SK-N-SH (cell line): ENCODE measurements at regions not wholly inside any gene's neighbourhood (a gene's known extent, or its start where the extent isn't known, plus 50 kb on each side); places are given as distances from the start of the nearest gene placed in this dataset.
"Not testable (repeated sequence)": the region's sequence is repeated elsewhere in the genome, so short reads cannot be mapped to it uniquely, and the experiment has no call there.

Experiments used
- CTCF ChIA-PET: fragments of 300-600, 350-600 bp; formaldehyde crosslinking; extraction: SDS; loops from one replicate; lab custom pipeline; 2021; lab: Yijun Ruan, JAX
- POLR2A ChIA-PET: fragments of 350-600 bp; sonication (Branson Sonifier 250); formaldehyde crosslinking; extraction: SDS; loops from one replicate; lab custom pipeline; 2020; ENCODE audit warnings: antibody characterized with exemption, inconsistent platforms; lab: Yijun Ruan, JAX
- DNase-seq: peaks from one replicate; pipeline ENCODE4 v3.0.0; 2012
- H2AFZ ChIP-seq: fragments of 200-600 bp; sonication (generic); 2 replicates; pipeline ENCODE4 v1.8.1; 2016; ENCODE audit warnings: antibody characterized with exemption, mild to moderate bottlenecking, low read depth
- H3F3A ChIP-seq: fragments of 200-600 bp; sonication (generic); replicated peaks from 2 replicates; pipeline ENCODE3; 2016; ENCODE audit warnings: antibody characterized with exemption, mild to moderate bottlenecking; ENCODE audit not compliant: insufficient read depth
- H3K27ac ChIP-seq, 2 experiments: fragments of 200-500 bp in 1 of 2; fragments of 200-600 bp in 1 of 2; sonication (Bioruptor generic) in 1 of 2; sonication (generic), shearing (Covaris generic) in 1 of 2; 2 replicates each; pipeline versions ENCODE4 v1.5.1 to v1.6.1; 2014 to 2016; ENCODE audit warnings: low read depth in 2 of 2, inconsistent platforms in 1 of 2, low read length in 1 of 2, mild to moderate bottlenecking in 1 of 2, mixed read lengths in 1 of 2
- H3K27me3 ChIP-seq: fragments of 200-600 bp; sonication (generic), shearing (Covaris generic); 2 replicates; pipeline ENCODE4 v1.6.1; 2016; ENCODE audit warnings: mixed run types; ENCODE audit not compliant: insufficient read depth
- H3K36me3 ChIP-seq, 2 experiments: fragments of 200-500 bp in 1 of 2; fragments of 200-600 bp in 1 of 2; sonication (Bioruptor generic) in 1 of 2; sonication (generic) in 1 of 2; replicated peaks in 1 of 2; 2 replicates each; pipeline versions ENCODE3 to v1.5.1; 2014 to 2016; ENCODE audit warnings: low read length in 1 of 2, mild to moderate bottlenecking in 1 of 2; ENCODE audit not compliant: insufficient read depth in 2 of 2, control insufficient read depth in 1 of 2
- H3K4me1 ChIP-seq, 2 experiments: fragments of 200-500 bp in 1 of 2; fragments of 200-600 bp in 1 of 2; sonication (Bioruptor generic) in 1 of 2; sonication (generic), shearing (Covaris generic) in 1 of 2; 2 replicates each; pipeline versions ENCODE4 v1.5.1 to v1.6.1; 2014 to 2016; ENCODE audit warnings: low read depth in 1 of 2, low read length in 1 of 2, mixed run types in 1 of 2; ENCODE audit not compliant: insufficient read depth in 2 of 2, control insufficient read depth in 1 of 2
- H3K4me2 ChIP-seq: fragments of 200-600 bp; sonication (generic), shearing (Covaris generic); 2 replicates; pipeline ENCODE4 v1.6.1; 2017; ENCODE audit warnings: mixed run types
- H3K4me3 ChIP-seq, 2 experiments: fragments of 200-500 bp in 1 of 2; fragments of 200-600 bp in 1 of 2; sonication (Bioruptor generic) in 1 of 2; sonication (generic), shearing (Covaris generic) in 1 of 2; 2 replicates each; pipeline versions ENCODE4 v1.5.1 to v1.8.1; 2014 to 2016; ENCODE audit warnings: low read depth in 2 of 2, inconsistent platforms in 1 of 2, low read length in 1 of 2, mild to moderate bottlenecking in 1 of 2, mixed read lengths in 1 of 2, moderate library complexity in 1 of 2
- H3K79me2 ChIP-seq: fragments of 200-600 bp; sonication (generic); 2 replicates; pipeline ENCODE4 v1.8.1; 2017; ENCODE audit warnings: mild to moderate bottlenecking; ENCODE audit not compliant: insufficient read depth
- H3K9ac ChIP-seq: fragments of 200-600 bp; sonication (generic); 2 replicates; pipeline ENCODE4 v1.6.1; 2017; ENCODE audit warnings: mixed run types
- H3K9me2 ChIP-seq: fragments of 200-600 bp; sonication (generic); 2 replicates; pipeline ENCODE4 v1.6.1; 2017; ENCODE audit warnings: mixed run types
- H3K9me3 ChIP-seq: fragments of 200-600 bp; sonication (generic); 2 replicates; pipeline ENCODE4 v1.6.1; 2017; ENCODE audit warnings: mixed run types, mild to moderate bottlenecking, moderate library complexity
- H4K20me1 ChIP-seq: fragments of 200-600 bp; sonication (generic); 2 replicates; pipeline ENCODE4 v1.6.1; 2017; ENCODE audit warnings: mild to moderate bottlenecking, mixed run types; ENCODE audit not compliant: insufficient read depth
- ELF1 ChIP-seq: IDR thresholded peaks from 2 replicates; pipeline ENCODE4 v1.4.0; 2012
- FOXM1 ChIP-seq: IDR thresholded peaks from 2 replicates; pipeline ENCODE4 v1.4.0; 2012; ENCODE audit warnings: low read depth, mild to moderate bottlenecking
- GATA2 ChIP-seq: sonication (generic); formaldehyde crosslinking; IDR thresholded peaks from 2 replicates; pipeline ENCODE4 v1.5.0; 2020; ENCODE audit warnings: mild to moderate bottlenecking, missing genetic modification reagents
- MAX ChIP-seq: IDR thresholded peaks from 2 replicates; pipeline ENCODE4 v1.4.0; 2012; ENCODE audit warnings: low read depth
- POLR2AphosphoS5 ChIP-seq: IDR thresholded peaks from 2 replicates; pipeline ENCODE4 v1.6.1; 2012; ENCODE audit warnings: low read depth, low read length
- RAD21 ChIP-seq: IDR thresholded peaks from 2 replicates; pipeline ENCODE4 v1.6.1; 2012; ENCODE audit warnings: mild to moderate bottlenecking, low read length
- USF2 ChIP-seq: fragments of 150-350 bp; IDR thresholded peaks from 2 replicates; pipeline ENCODE4 v1.6.1; 2017; ENCODE audit warnings: antibody characterized with exemption, low read length, low read depth, borderline replicate concordance
- WGBS: methylation state at CpG from one replicate; pipeline ENCODE4 v1.1.6; 2017; ENCODE audit warnings: low lambda C conversion rate; 5-methylcytosine and 5-hydroxymethylcytosine counted together

- Histone ChIP-seq H3K27me3 (peaks cover 7% of the 10 kb centered on the region; the same call in 1 of the 2 replicates), H3K79me2 (no peaks in the 10 kb centered on the region), H3K4me3 (no peak overlapping the region), H3K9me3 (no peaks in the 10 kb centered on the region), H4K20me1 (no peaks in the 10 kb centered on the region), H3K4me2 (no peak overlapping the region), H3K27ac (no peak overlapping the region), H3K36me3 (no peaks in the 10 kb centered on the region), H2AFZ (no peak overlapping the region), H3K9ac (no peak overlapping the region), H3F3A (no peaks in the 10 kb centered on the region), H3K9me2 (no peaks in the 10 kb centered on the region), H3K4me1 (no peaks in the 10 kb centered on the region)
- 39% methylated on average over 6 of the region's 6 CpGs for WGBS
- CTCF ChIA-PET = no interaction called here
- POLR2A ChIA-PET = no interaction called here
- TF ChIP-seq RAD21 = no peak
- TF ChIP-seq GATA2 (CRISPR knock-in tag) = no peak
- DNase-seq = no peak
Observed at GRCh38 chrX:44742480-44743155, 101.2 kb upstream of the DUSP21 start.

DNA sequence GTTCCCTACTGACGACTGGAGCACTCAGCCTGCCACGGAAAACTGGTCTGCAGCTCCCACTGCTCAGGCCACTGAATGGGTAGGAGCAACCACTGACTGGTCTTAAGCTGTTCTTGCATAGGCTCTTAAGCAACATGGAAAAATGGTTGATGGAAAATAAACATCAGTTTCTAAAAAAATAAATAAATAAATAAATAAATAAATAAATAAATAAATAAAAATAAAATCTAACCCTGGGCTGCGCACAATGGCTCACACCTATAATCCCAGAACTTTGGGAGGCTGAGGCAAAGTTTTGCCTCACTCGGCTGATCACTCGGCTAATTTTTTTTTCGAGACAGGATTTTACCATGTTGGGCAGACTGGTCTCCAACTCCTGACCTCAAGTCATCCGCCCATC, 102.0 kb upstream of the DUSP21 start:
- H3K4me3 ChIP-seq, H3K4me1 ChIP-seq, H2AFZ ChIP-seq, H3K9ac ChIP-seq, H3K27ac ChIP-seq, H3K9me3 ChIP-seq, POLR2A ChIA-PET, H3K9me2 ChIP-seq, DNase-seq, H3K79me2 ChIP-seq, CTCF ChIA-PET, H3F3A ChIP-seq, H3K27me3 ChIP-seq, H3K4me2 ChIP-seq, H3K36me3 ChIP-seq, H4K20me1 ChIP-seq: not testable (repeated sequence)
- WGBS = 44% methylated on average over 7 of the region's 7 CpGs

GRCh38 chrX:44741458-44741857, 102.4 kb upstream of the DUSP21 start:
- H3K9me3 ChIP-seq, H3K4me3 ChIP-seq, H3K27ac ChIP-seq, H3K27me3 ChIP-seq, POLR2A ChIA-PET, H3F3A ChIP-seq, H3K4me1 ChIP-seq, CTCF ChIA-PET, H2AFZ ChIP-seq, DNase-seq, H3K4me2 ChIP-seq, H4K20me1 ChIP-seq, H3K9ac ChIP-seq, H3K36me3 ChIP-seq, H3K9me2 ChIP-seq, H3K79me2 ChIP-seq: not testable (repeated sequence)
- 38% methylated on average over 2 of the region's 6 CpGs for WGBS

DNA sequence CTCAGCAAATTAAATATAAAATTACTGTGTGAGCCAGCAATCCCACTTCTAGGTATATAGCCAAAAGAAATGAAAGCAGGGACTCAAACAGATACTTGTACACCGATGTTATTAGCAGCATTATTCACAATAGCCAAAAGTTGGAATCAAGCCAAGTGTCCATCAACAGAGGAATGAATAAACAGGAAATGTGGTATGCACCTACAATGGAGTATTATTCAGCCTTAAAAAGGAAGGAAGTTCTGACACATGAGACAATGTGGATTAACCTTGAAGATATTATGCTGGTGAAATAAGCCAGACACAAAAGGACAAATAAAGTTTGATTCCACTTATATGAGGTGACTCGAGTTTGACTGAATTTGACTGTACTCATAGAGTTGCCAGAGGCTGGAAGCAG, 108.3 kb upstream of the DUSP21 start:
- TF ChIP-seq GATA2 (CRISPR knock-in tag) (no peak), POLR2AphosphoS5 (no peak), FOXM1 (no peak), ELF1 (no peak), MAX (no peak), USF2 (no peak)
- H3K4me2 ChIP-seq = no peak overlapping the region
- no peaks in the 10 kb centered on the region for H3F3A ChIP-seq
- no peak overlapping the region for H3K4me3 ChIP-seq
- H3K9me2 ChIP-seq = no peaks in the 10 kb centered on the region
- POLR2A ChIA-PET = no interaction called here
- H2AFZ ChIP-seq = no peak overlapping the region
- no peak overlapping the region for H3K9ac ChIP-seq
- H3K36me3 ChIP-seq = no peaks in the 10 kb centered on the region
- H3K4me1 ChIP-seq = no peaks in the 10 kb centered on the region
- no peaks in the 10 kb centered on the region for H3K9me3 ChIP-seq
- H4K20me1 ChIP-seq = no peaks in the 10 kb centered on the region
- H3K79me2 ChIP-seq = no peaks in the 10 kb centered on the region
- H3K27me3 ChIP-seq = no peaks in the 10 kb centered on the region
- no peak overlapping the region for H3K27ac ChIP-seq
- DNase-seq = no peak
- CTCF ChIA-PET = no interaction called here
- 30% methylated on average over 2 of the region's 2 CpGs for whole genome bisulfite sequencing
